GM20000 (cell line): ENCODE measurements at regions not wholly inside any gene's neighbourhood (a gene's known extent, or its start where the extent isn't known, plus 50 kb on each side); places are given as distances from the start of the nearest gene placed in this dataset.

Experiments
- DNase-seq: peaks from one replicate; pipeline ENCODE4 v3.0.0; 2012; ENCODE audit warnings: low spot score
- CTCF ChIP-seq: IDR thresholded peaks from 2 replicates; pipeline ENCODE4 v1.5.1; 2012; ENCODE audit warnings: mild to moderate bottlenecking, control low read depth; ENCODE audit errors: extremely low read depth, missing control alignments

DNA sequence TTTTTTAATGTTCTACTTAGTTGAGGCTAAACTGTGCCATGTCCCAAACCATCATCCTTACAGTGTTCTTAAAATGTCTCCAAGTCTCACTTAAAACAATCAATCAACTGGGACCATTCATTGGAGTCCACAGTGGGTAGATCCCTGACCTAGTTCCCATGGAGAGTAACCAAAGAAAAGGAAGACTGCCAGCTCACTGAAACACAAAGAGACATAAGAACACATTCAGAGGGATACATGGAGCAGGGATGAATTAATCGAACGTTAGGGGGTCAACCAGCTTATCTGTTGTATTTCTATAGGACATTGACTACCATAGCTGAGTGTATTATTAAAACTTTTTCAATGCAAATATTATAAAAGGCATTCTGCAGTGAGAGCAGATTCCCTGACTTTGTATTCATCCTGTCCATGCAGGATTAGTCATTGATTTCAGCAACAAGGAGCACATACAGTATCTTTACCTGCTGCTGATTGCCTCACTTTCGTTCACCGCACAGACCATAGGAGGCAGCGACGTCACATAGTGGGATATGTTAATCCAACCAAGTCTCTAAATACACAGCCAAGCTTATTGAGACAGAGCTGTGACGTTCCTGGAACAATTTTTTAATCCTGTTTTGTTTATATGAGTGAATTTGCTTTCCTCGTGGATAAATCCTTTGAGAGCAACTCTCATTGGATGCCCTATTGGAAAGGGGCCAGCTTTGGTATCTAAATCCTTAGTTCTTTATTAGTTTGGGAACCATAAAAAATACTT is 364.9 kb upstream of the RBMS3 start:
- no peak for DNase-seq
- no peak for TF ChIP-seq CTCF

DNA sequence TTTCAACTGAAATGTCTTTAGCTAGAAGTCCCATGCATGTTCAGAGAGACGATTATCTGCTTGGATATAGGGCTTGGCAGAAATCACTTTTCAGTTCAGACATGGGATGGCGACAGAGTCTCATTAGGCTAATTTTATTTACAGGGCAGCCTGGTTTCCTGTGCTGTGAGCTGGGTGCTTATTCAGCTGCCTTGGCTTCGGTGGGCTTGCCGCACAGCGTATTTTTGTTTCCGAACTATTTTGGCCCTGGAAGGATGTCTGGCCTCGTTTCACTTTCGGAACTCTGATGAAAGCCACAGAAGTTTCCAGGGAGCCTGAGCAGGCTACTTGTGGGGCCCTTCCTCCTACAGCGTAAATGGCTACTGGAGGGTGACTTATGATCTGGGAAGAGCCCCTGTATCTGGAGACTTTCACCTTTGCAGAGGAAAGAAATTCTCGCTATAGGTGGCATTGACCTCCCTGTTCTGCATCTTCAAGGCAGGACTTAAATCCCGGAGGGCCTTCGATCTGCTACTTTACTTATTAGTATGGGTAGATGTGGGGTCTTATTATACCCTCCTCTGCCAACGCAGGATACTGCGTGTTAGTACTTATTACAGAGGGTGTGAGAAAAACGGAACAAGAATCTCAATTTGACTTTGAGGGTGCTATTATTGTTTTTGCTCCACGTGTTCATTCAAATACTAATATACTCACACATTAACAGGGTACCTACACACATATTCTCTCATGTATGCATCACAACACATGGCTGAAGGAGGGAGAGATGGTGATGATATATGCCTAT is 364.0 kb upstream of the RBMS3 start:
- peak; percentile 58 for DNase-seq
- no peak for TF ChIP-seq CTCF

DNA sequence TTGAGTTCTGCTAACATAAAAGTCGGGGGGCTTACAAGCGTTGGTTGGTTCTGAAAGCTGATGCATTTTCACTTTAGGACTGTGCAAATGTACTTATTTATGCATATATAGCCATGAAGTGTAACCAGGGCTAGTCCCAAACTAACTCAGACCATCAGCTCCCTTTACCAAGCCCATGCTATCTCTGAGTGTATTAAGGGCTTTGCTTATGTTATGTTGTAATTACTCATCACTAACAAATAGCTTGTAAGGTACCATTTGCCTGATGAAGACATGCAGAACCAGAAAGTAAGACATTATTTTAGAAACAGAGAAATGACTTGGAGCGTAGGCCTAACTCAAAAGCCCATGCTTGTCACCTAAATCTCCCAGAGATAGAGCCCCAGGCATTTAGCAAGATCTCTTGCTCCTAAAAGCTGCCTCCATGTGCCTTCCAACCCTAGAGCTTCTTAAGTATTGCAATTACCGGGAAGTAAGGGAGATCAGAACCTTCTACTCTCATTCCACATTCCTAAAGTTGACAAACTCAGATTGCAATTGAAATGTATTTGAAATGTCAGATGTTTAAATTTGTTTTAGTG is 362.9 kb upstream of the RBMS3 start:
- no peak for TF ChIP-seq CTCF

DNA sequence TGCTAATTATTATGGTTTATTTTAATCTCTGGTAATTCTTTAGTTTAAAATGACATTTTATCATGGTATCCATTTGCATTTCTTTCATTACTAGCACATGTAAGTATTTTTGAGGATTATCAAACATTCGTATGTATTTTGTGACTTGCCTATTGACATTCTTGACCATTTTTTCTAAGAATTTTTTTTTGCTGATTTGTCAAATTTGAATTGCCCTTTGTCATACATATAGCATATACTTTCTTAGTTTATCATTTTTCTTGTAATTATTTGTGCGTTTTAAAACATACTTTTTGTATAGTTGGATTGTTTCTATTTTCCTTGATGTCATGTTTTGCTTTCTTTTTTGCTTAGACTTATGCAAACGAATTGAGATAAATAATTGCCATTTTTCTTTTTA is 358.5 kb upstream of the RBMS3 start:
- DNase-seq: no peak
- no peak for TF ChIP-seq CTCF

More for the DNA sequence above, 362.9 kb upstream of the RBMS3 start:
- DNase-seq: no peak

- DNase-seq: no peak
- no peak for TF ChIP-seq CTCF
Measured at GRCh38 chr3:28923994-28924393, 356.9 kb upstream of the RBMS3 start.

DNA sequence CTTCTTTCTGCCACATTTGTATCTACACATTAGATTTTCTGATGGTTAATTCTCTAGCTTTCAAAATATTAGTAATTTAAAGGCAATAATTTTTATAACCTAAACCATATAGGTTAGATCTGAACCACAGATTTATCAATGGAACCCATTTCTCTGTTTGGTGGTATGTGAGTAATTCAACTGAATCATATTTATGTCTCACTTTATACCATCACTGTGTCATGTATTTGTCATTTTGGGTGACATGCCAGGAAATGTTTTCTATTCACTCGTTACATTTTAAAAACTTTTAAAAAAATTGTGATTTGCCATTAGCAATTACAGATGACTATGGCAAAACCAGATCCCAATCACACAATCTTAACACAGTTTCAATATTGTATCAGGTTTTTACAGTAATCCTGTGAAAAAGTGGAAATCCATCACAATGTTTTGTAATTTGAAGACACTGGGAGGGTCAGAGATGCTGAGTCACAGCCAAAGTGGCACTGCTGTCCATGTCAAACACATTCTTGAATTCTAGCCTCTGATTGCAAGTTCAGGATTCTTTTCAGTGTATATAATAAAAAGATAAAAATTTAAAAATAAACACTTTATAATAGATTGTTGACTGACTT is 356.0 kb upstream of the RBMS3 start:
- no peak for TF ChIP-seq CTCF
- no peak for DNase-seq
